SH-SY5Y (cell line): ENCODE measurements at regions not wholly inside any gene's neighbourhood (a gene's known extent, or its start where the extent isn't known, plus 50 kb on each side); places are given as distances from the start of the nearest gene placed in this dataset.

Source experiments
- GATA2 ChIP-seq: IDR thresholded peaks from 2 replicates; pipeline ENCODE4 v1.6.1; 2011; ENCODE audit warnings: mild to moderate bottlenecking, low read depth, low read length
- GATA3 ChIP-seq: IDR thresholded peaks from 2 replicates; pipeline ENCODE4 v1.6.1; 2011; ENCODE audit warnings: low read depth, mild to moderate bottlenecking, low read length, moderate library complexity

DNA sequence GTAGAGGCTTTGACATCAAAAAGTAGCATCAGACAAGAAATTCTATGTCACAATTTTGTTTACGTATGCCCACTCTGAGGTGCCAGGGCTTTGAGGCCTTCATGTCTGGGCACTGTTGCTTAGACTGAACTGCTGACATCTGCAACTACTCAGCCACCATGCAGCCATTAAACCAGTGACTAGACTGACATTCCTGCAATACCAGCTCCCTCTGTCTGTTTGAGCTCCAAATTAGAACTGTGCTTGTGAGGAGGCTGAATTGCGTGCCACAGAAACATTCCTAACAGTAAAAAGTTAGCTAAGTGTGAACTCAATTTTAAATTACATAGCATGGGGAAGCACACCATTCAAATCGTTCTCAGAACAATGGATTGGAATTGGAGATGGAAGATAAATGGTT lies 163.2 kb downstream of the INSIG2 start:
- TF ChIP-seq GATA3 (no peak), GATA2 (no peak)
